Kidney (tissue), 13 donors: ENCODE measurements at regions not wholly inside any gene's neighbourhood (a gene's known extent, or its start where the extent isn't known, plus 50 kb on each side); places are given as distances from the start of the nearest gene placed in this dataset.

Experiments used
- DNase-seq, 5 donors: peaks; one replicate each; pipeline ENCODE4 v3.0.0-alpha.2; 2013 to 2020
- FAIRE-seq: peaks from 2 replicates; lab custom pipeline; 2012; peaks lifted over from hg19 to GRCh38; lab: Jason Lieb, UNC
- H3K27ac ChIP-seq, 2 donors: one replicate each; pipeline ENCODE4 v1.7.0; 2013; ENCODE audit warnings: low read depth in 2 of 2, low read length in 2 of 2, inconsistent platforms in 1 of 2
- H3K27me3 ChIP-seq: one replicate; pipeline ENCODE4 v1.7.1; 2013; ENCODE audit warnings: low read length, inconsistent platforms; ENCODE audit not compliant: control insufficient read depth, insufficient read depth
- H3K36me3 ChIP-seq, 3 donors: one replicate each; pipeline versions ENCODE4 v1.7.0 to v1.7.1; 2013; ENCODE audit warnings: low read length in 3 of 3, control low read depth in 1 of 3, inconsistent platforms in 1 of 3; ENCODE audit not compliant: insufficient read depth in 3 of 3, control insufficient read depth in 2 of 3
- H3K4me1 ChIP-seq, 3 donors: one replicate each; pipeline versions ENCODE4 v1.7.0 to v1.7.1; 2013; ENCODE audit warnings: low read length in 3 of 3, inconsistent platforms in 1 of 3, low read depth in 1 of 3; ENCODE audit not compliant: control insufficient read depth in 2 of 3, insufficient read depth in 2 of 3
- H3K4me3 ChIP-seq, 3 donors: one replicate each; pipeline versions ENCODE4 v1.7.0 to v1.8.1; 2013; ENCODE audit warnings: low read length in 3 of 3, control low read depth in 1 of 3, inconsistent platforms in 1 of 3
- H3K9ac ChIP-seq, 3 donors: one replicate each; pipeline versions ENCODE4 v1.7.0 to v1.7.1; 2013; ENCODE audit warnings: low read length in 3 of 3, control low read depth in 1 of 3, inconsistent platforms in 1 of 3
- H3K9me3 ChIP-seq, 3 donors: one replicate each; pipeline versions ENCODE4 v1.7.0 to v1.7.1; 2013; ENCODE audit warnings: low read length in 3 of 3, control low read depth in 1 of 3, inconsistent platforms in 1 of 3; ENCODE audit not compliant: control insufficient read depth in 2 of 3, insufficient read depth in 1 of 3
- CTCF ChIP-seq: IDR thresholded peaks from 3 replicates; pipeline ENCODE4 v1.5.1; 2012; ENCODE audit warnings: mild to moderate bottlenecking, moderate library complexity, borderline replicate concordance; ENCODE audit not compliant: insufficient read depth; ENCODE audit errors: extremely low read depth
- intact Hi-C: fragments of 100-400 bp; cut with DNase I; formaldehyde crosslinking; loops from one replicate; pipeline ENCODE4 v1.11.1; 2022
- donor health status: control.
- donor health status: control.
- donor health status: control.
- donor health status: control.
- donor health status: control.
- donor health status: DM: yes; HTN: yes; CAD: no.
- donor health status: Normal renal cell carcinoma (clear cell type).

GRCh38 chr1:63022319-63022718 lies 238.4 kb downstream of the ATG4C start:
- H3K4me1 ChIP-seq = no peaks in the 10 kb centered on the region
- DNase-seq (no peak), FAIRE-seq (no peak)
- no peaks in the 10 kb centered on the region for H3K27me3 ChIP-seq
- no peaks in the 10 kb centered on the region for H3K36me3 ChIP-seq
- H3K9ac ChIP-seq = no peak overlapping the region
- H3K27ac ChIP-seq = no peak overlapping the region
- no peak overlapping the region for H3K4me3 ChIP-seq
- H3K9me3 ChIP-seq = no peaks in the 10 kb centered on the region
- no peak for TF ChIP-seq CTCF
- intact Hi-C loops = no loop called here

GRCh38 chr1:63023171-63023570 lies 239.2 kb downstream of the ATG4C start:
- intact Hi-C loops = no loop called here
- Histone ChIP-seq H3K27me3 (no peaks in the 10 kb centered on the region), H3K9ac (no peak overlapping the region), H3K4me1 (no peaks in the 10 kb centered on the region), H3K4me3 (no peak overlapping the region), H3K27ac (no peak overlapping the region), H3K9me3 (no peaks in the 10 kb centered on the region), H3K36me3 (no peaks in the 10 kb centered on the region)
- no peak for TF ChIP-seq CTCF
- FAIRE-seq (no peak), DNase-seq (no peak)

- Histone ChIP-seq H3K36me3 (no peaks in the 10 kb centered on the region), H3K4me3 (no peak overlapping the region), H3K9me3 (no peaks in the 10 kb centered on the region), H3K4me1 (no peaks in the 10 kb centered on the region), H3K27me3 (no peaks in the 10 kb centered on the region), H3K27ac (no peak overlapping the region), H3K9ac (no peak overlapping the region)
- no peak for FAIRE-seq
- no peak for DNase-seq
- intact Hi-C loops = no loop called here
- no peak for TF ChIP-seq CTCF
These were observed 239.7 kb downstream of the ATG4C start for GRCh38 chr1:63023637-63024036.

GRCh38 chr1:63024132-63024531 lies 240.2 kb downstream of the ATG4C start:
- DNase-seq (peak in 2 of 5 donors; percentile 47 to 49), FAIRE-seq (no peak)
- intact Hi-C loops = no loop called here
- Histone ChIP-seq H3K27ac (no peak overlapping the region), H3K4me3 (no peak overlapping the region), H3K9me3 (peaks cover 0 to 1% (median under 1%) of the 10 kb centered on the region in 3 donors), H3K4me1 (no peaks in the 10 kb centered on the region), H3K27me3 (no peaks in the 10 kb centered on the region), H3K36me3 (no peaks in the 10 kb centered on the region), H3K9ac (no peak overlapping the region)
- TF ChIP-seq CTCF = no peak
